Breast epithelium (tissue), 3 donors: ENCODE measurements at regions not wholly inside any gene's neighbourhood (a gene's known extent, or its start where the extent isn't known, plus 50 kb on each side); places are given as distances from the start of the nearest gene placed in this dataset.

Experiments
- POLR2A ChIP-seq: fragments of 450-650 bp; IDR thresholded peaks from one replicate; pipeline ENCODE4 v1.6.1; 2016; ENCODE audit warnings: antibody characterized with exemption, mild to moderate bottlenecking, moderate library complexity
- POLR2AphosphoS5 ChIP-seq, 3 donors: sonication (generic); formaldehyde crosslinking; IDR thresholded peaks; one replicate each; pipeline ENCODE4 v1.6.1; 2017; ENCODE audit warnings: antibody characterized with exemption in 3 of 3
- TF ChIP-seq, protein P1 (sequence below), 3 donors: fragments of 450-650 bp; IDR thresholded peaks; one replicate each; pipeline ENCODE4 v1.5.1; 2016 to 2017; ENCODE audit warnings: antibody characterized with exemption in 3 of 3, mild to moderate bottlenecking in 3 of 3, moderate library complexity in 3 of 3

GRCh38 chr16:74073456-74073855 lies 223.2 kb upstream of the PSMD7 start:
- TF ChIP-seq, protein P1, sequence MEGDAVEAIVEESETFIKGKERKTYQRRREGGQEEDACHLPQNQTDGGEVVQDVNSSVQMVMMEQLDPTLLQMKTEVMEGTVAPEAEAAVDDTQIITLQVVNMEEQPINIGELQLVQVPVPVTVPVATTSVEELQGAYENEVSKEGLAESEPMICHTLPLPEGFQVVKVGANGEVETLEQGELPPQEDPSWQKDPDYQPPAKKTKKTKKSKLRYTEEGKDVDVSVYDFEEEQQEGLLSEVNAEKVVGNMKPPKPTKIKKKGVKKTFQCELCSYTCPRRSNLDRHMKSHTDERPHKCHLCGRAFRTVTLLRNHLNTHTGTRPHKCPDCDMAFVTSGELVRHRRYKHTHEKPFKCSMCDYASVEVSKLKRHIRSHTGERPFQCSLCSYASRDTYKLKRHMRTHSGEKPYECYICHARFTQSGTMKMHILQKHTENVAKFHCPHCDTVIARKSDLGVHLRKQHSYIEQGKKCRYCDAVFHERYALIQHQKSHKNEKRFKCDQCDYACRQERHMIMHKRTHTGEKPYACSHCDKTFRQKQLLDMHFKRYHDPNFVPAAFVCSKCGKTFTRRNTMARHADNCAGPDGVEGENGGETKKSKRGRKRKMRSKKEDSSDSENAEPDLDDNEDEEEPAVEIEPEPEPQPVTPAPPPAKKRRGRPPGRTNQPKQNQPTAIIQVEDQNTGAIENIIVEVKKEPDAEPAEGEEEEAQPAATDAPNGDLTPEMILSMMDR (IDR thresholded peaks at IDR 0.05) = no peak
- TF ChIP-seq POLR2AphosphoS5 (IDR thresholded peaks at IDR 0.05) (no peak), POLR2A (no peak)
